H7 (cell line): ENCODE measurements at regions not wholly inside any gene's neighbourhood (a gene's known extent, or its start where the extent isn't known, plus 50 kb on each side); places are given as distances from the start of the nearest gene placed in this dataset.
"Not testable (repeated sequence)": the region's sequence is repeated elsewhere in the genome, so short reads cannot be mapped to it uniquely, and the experiment has no call there.

Source experiments
- DNase-seq: peaks from one replicate; pipeline ENCODE4 v3.0.0; 2012
- H3K27me3 ChIP-seq: 2 replicates; pipeline ENCODE4 v1.6.0; 2011; ENCODE audit warnings: mild to moderate bottlenecking, low read length; ENCODE audit not compliant: control insufficient read depth, insufficient read depth
- H3K36me3 ChIP-seq: replicated peaks from 2 replicates; pipeline ENCODE4 v1.5.1; 2011; ENCODE audit warnings: low read length; ENCODE audit not compliant: control insufficient read depth, insufficient read depth
- H3K4me3 ChIP-seq: 2 replicates; pipeline ENCODE4 v1.5.1; 2011; ENCODE audit warnings: low read depth, mild to moderate bottlenecking, control low read depth, low read length, moderate library complexity; ENCODE audit not compliant: insufficient read depth

DNA sequence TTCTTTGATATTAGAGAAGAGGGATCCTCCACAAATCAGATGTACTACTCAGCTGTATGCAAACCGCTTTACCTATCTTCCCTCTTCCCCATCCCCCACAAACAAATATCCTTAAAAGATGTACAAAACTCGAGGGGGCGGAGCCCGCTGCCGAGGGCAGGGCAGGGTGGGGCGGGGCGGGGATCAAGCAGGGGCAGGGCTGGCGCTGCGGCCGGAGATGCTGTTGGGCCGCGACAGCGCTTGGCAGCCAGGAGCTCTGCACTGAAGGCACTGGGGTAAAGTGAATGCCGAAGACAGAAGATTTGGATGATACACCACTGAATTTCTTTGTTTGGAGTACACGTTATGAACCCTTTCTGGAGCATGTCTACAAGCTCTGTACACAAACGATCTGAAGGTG, 474.8 kb downstream of the CDH10 start:
- DNase-seq, result no peak
- Histone ChIP-seq H3K4me3 (no peak overlapping the region), H3K27me3 (no peaks in the 10 kb centered on the region), H3K36me3 (no peaks in the 10 kb centered on the region)

DNA sequence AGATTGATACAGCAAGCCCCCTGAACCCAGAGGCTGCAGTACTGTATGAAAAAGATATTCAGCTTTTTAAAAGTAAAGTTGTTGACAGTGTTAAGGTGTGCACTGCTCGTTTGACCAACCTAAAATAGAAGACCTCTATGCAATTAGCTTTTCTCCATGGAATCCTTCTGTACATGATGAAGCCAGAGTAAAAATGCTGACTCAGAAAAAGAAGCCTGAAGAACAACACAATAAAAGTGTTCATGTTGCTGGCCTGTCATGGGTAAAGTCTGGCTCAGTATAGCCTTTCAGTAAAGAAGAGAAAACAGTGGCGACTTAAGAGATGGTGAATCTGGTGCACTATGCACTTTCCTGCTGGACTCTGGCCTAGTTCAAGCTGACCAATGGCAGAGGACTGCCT, 473.8 kb downstream of the CDH10 start:
- H3K4me3 ChIP-seq, DNase-seq, H3K36me3 ChIP-seq, H3K27me3 ChIP-seq: not testable (repeated sequence)

DNA sequence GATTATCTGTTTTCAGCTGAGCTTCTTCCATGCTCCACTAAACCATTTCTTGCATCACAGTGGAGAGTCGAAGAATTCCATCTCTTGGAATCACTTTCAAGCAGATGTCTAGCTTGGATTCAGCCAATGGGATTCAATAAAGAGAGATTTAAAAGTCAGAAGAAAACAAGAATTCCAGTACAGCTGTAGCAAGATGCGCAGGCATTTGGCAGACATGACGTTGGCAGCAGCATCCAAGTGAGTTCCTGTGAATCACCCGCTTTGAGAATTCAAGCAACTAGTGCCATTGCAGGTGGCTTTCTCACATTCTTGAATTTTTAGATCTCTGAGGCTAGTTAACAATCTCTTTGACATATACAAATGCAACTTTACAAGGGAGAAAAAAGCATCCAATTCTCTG, 467.0 kb downstream of the CDH10 start:
- Histone ChIP-seq H3K27me3 (no peaks in the 10 kb centered on the region), H3K4me3 (no peak overlapping the region), H3K36me3 (no peaks in the 10 kb centered on the region)
- no peak for DNase-seq

DNA sequence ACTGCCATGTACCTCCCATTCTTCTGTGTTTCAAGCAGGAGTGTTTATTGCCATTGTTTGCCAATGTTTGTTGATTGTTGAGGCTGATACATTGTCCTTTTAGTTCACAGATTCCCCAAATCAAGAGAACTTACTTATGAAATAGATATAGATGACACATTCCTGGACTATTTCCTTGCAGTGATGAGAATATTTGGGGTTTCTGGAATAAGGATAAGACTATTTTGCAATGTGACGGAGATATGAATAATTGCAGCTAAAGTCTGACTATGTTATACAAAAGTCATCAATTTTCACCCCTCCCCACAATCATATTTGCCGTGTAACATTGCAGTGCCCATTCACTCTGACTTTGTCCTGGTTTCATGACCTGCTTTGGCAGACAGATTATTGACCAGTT, 460.8 kb downstream of the CDH10 start:
- Histone ChIP-seq H3K4me3 (no peak overlapping the region), H3K36me3 (no peaks in the 10 kb centered on the region), H3K27me3 (no peaks in the 10 kb centered on the region)
- DNase-seq, result no peak

DNA sequence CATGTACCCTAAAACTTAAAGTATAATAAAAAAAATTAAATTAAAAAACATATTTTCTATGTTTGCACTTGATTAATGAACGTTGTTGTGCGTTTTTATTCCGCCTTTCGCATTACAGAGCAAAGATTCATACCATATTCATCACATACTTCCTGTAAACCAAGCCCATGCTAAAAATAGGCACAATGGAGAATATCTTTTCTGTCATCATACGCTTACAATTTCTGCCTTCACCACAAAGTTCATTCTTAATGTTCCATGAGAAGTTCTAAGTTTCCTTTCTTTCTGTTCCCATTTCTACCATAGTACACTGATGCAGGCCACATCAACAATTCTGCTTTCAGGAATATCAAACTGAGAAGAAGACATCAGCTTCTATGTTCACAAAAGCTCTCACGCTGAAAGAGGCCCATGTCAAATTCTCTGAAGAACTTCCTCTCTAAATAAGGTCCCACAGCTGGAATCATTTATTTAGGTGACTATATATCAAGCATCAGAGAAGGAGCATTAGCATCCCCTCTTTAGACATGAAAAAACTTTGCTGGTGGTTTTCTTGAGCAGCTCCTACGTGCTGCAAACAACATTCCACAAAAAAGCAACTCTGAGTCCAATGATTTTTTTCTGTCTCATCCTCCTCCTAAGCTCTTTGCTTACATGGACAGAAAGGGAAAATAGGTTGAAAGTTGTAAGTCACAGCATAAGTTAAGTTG, 456.4 kb downstream of the CDH10 start:
- Histone ChIP-seq H3K36me3 (no peaks in the 10 kb centered on the region), H3K4me3 (no peak overlapping the region), H3K27me3 (no peaks in the 10 kb centered on the region)
- DNase-seq, result no peak

DNA sequence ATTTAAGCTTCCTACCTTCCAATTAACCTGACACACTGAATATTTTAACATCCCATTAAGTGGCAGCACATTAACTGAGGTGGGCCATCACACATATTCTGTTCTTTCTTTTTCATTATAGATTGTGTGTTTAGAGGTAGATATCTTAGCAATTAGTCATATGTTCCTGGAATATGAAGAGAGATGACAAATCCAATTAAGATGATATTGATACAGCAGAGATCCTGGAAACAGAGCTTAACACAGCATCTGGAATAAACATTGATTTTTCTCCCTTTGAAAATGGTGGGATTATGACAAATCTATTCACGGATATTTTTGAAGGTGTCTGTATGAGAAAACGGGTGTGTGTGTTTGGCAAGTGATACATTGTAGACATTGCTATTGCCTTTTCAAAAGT, 448.0 kb downstream of the CDH10 start:
- Histone ChIP-seq H3K4me3 (no peak overlapping the region), H3K36me3 (no peaks in the 10 kb centered on the region), H3K27me3 (no peaks in the 10 kb centered on the region)
- DNase-seq, result no peak

DNA sequence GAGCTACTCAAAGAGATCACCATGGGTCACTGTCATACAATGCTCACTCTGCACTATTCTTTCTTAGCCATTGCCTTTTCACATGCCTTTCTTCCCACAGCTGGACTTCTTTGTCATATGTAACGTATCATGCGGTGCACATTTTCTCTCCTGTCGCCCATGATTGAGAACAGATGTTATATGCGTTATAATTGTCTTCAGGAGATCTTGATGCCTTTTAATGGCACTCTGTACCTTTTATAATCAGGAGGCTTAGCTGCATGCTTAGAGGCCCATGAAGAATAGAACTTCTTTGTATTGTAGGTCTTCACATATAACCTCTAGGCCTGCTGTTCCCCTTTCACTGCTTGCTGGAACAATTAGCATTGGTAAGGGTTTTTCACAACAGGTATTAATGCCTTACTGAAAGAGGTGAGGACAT, 436.1 kb downstream of the CDH10 start:
- Histone ChIP-seq H3K36me3 (no peaks in the 10 kb centered on the region), H3K27me3 (no peaks in the 10 kb centered on the region), H3K4me3 (no peak overlapping the region)
- DNase-seq, result peak; percentile 4

DNA sequence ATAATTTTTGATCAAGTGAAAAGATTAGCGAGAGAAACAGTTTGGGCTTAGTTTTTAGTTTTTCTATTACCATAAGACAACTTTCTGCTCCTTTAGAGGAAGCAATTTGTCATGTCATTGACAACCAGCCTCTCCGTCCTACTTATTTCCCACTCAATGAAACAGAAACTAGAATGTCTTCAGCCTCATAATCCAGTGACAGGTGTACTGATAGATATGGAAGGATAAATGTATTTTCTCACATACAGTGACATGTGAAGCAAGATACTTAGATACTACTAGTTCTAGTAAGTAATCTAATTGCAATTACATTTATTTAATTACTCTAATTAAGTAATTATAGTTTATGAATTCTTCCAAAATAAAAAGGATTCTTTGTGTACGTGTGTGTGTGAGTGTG, 429.7 kb downstream of the CDH10 start:
- no peak overlapping the region for H3K4me3 ChIP-seq
- no peaks in the 10 kb centered on the region for H3K27me3 ChIP-seq
- no peaks in the 10 kb centered on the region for H3K36me3 ChIP-seq
- no peak for DNase-seq

DNA sequence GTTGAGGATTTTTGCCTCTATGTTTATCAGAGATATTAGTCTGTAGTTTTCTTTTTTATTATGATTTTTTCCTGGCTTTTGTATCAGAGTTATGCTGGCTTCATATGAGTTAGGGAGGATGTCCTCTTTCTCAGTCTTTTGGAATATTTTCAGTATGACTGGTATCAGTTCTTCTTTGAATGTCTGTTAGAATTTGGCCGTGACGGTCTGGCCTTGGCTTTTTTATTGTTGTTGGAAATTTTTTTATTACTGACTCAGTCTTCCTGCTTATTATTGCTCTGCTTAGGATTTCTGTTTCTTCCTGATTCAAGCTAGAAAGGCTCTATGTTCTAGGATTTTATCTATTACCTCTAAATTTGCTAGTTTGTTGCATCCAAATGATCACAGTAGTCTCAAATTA, 421.9 kb downstream of the CDH10 start:
- Histone ChIP-seq H3K4me3 (no peak overlapping the region), H3K27me3 (no peaks in the 10 kb centered on the region), H3K36me3 (no peaks in the 10 kb centered on the region)
- DNase-seq, result no peak

DNA sequence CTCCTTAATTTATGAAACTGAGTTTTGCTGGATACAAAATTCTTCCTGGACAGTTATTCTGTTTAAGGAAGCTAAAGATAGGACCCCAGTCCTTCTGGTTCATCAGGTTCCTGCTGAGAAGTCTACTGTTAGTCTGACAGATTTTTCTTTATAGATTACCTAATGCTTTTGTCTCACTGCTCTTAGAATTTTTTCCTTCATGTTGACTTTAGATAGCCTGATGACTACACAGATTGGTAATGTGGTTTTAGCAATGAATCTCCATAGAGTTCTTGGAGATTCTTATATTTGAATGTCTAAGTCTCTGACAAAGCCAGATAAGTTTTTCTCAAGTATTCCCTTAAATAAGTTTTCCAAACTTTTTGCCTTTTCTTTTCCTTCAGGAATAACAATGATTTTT, 419.7 kb downstream of the CDH10 start:
- DNase-seq, result no peak

DNA sequence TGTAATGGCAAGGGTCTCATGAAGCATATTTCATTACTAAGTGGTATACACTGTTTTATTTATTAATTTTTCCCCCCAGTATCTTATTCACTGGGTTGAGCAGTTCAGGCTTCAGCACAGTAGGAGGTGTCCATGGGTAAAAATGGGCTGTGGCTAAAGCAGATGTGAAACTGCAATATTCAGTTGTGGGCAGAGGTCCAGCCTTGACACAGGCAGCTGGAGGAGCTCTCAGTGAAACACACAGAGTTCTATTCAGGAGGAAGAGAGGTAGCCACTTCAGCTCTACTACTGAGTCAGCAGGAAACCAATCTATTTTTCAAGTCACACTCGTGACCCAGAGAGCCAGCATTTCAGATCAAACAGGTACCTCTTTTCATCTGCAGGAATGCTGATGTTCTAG, 418.3 kb downstream of the CDH10 start:
- Histone ChIP-seq H3K27me3 (no peaks in the 10 kb centered on the region), H3K4me3 (no peak overlapping the region), H3K36me3 (no peaks in the 10 kb centered on the region)
- DNase-seq, result no peak

More for the DNA sequence above, 419.7 kb downstream of the CDH10 start:
- H3K27me3 ChIP-seq, result no peaks in the 10 kb centered on the region
- H3K36me3 ChIP-seq, result no peaks in the 10 kb centered on the region
- H3K4me3 ChIP-seq, result no peak overlapping the region

DNA sequence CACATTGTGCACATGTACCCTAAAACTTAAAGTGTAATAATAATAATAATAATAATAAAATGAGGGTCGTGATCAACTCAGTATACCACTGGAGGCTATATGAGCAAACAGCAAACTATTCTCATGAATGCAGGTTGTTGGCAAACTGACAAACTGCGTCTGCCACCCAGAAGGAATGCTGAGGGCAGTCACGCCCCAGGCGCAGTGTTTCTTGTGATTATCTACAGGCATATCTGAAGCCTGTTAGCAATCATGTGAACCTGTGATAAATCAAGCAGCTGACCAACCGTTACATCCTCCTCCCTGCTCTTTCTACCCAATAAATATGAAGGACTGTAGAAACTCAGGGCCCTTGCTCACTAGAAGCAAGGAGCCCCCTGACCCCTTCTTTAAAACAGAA, 416.9 kb downstream of the CDH10 start:
- not testable (repeated sequence) for H3K27me3 ChIP-seq, H3K36me3 ChIP-seq, DNase-seq, H3K4me3 ChIP-seq

DNA sequence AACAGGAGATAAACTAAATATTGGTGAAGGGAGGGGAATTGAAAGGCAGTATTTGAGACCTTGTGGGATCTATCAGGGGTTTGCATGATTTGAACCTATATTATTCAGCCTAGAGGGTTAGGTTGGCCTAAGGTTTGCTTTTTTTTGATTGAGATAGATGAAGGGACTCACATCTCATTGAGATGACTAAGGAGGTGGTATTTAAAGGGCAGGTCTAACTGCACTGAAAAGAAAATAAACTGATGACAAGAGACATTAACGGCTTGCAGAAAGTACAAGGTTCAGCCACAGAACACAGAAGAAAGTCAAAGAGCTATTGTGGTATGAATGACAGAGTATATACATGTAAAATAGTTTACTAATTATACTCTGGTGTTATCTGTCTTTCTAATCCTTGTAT, 412.7 kb downstream of the CDH10 start:
- H3K27me3 ChIP-seq, result no peaks in the 10 kb centered on the region
- no peak overlapping the region for H3K4me3 ChIP-seq
- no peak for DNase-seq
- H3K36me3 ChIP-seq, result no peaks in the 10 kb centered on the region

DNA sequence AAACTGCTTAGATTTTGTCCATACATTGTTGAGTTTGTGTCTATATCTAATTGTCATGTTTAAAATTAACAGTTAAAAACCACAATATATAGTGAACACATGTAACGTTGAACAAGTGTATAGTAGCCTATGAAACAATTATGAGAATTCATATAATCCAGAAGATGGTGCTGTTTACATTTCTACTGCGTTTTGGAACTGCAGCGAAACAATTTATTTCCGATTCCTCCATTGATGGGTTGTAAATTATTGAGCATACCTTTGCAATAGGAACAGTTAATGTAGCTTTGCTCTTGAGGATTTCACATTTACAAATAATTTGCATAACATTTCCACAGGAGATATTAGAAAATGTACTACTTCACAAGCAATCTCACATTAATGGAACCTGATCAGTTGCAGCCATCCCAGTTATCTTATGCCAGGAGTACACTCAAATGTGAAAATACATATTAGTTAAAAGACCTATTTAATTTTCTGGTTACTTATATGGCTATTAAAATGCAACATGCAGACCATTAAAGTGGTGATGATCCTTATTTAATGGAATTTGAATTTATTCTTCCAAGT, 411.8 kb downstream of the CDH10 start:
- H3K36me3 ChIP-seq, result no peaks in the 10 kb centered on the region
- no peaks in the 10 kb centered on the region for H3K27me3 ChIP-seq
- no peak overlapping the region for H3K4me3 ChIP-seq
- no peak for DNase-seq

DNA sequence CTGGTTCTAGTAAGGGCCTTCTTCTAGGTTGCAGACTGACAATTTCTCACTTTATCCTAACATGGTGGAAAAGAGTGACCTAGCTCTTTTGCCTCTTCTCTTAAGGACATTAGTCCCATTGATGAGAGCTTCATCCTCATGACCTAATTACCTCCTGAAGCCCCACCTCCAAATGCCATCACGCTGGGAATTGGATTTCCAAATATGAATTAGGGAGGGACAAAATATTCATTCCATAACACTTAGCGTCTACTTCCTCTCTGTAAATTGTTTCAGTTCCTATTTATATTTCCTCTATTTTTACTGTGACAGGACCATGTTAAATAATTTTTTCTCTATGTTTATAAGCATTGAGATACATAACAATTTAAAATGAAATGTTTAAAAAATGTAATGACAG, 408.8 kb downstream of the CDH10 start:
- H3K27me3 ChIP-seq, result no peaks in the 10 kb centered on the region
- no peaks in the 10 kb centered on the region for H3K36me3 ChIP-seq
- DNase-seq, result no peak

DNA sequence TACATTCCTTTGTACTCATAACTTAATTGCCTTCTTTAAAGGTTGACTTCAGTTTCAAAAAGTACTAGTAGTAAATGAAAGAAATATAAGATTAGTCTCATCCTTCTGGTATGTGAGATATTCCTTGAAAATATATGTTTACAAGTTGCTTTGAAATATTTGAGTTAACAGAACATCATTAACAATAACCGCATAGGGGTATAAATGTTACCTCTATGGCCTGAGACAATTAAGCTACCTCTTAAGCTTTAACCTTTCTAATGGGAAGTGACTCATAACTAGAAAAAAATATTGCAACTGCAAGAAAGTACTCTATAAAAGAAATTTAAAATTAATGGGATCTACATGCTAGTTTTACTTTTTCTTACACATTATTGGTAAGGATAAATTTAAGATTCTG, 399.0 kb downstream of the CDH10 start:
- no peak for DNase-seq
- Histone ChIP-seq H3K36me3 (no peaks in the 10 kb centered on the region), H3K4me3 (no peak overlapping the region), H3K27me3 (no peaks in the 10 kb centered on the region)

More for the DNA sequence above, 408.8 kb downstream of the CDH10 start:
- no peak overlapping the region for H3K4me3 ChIP-seq
